B cell (primary cell): ENCODE measurements at regions not wholly inside any gene's neighbourhood (a gene's known extent, or its start where the extent isn't known, plus 50 kb on each side); places are given as distances from the start of the nearest gene placed in this dataset.
"Not testable (repeated sequence)": the region's sequence is repeated elsewhere in the genome, so short reads cannot be mapped to it uniquely, and the experiment has no call there.

Experiments
- CTCF ChIP-seq: fragments of 200-600 bp; IDR thresholded peaks from one replicate; pipeline ENCODE4 v1.8.0; 2022; ENCODE audit warnings: antibody characterized with exemption, mild to moderate bottlenecking
- EZH2 ChIP-seq: IDR thresholded peaks from 2 replicates; pipeline ENCODE4 v1.6.1; 2012; ENCODE audit warnings: borderline replicate concordance, low read depth, mild to moderate bottlenecking, moderate library complexity, low read length; ENCODE audit not compliant: insufficient read depth, poor library complexity, severe bottlenecking

DNA sequence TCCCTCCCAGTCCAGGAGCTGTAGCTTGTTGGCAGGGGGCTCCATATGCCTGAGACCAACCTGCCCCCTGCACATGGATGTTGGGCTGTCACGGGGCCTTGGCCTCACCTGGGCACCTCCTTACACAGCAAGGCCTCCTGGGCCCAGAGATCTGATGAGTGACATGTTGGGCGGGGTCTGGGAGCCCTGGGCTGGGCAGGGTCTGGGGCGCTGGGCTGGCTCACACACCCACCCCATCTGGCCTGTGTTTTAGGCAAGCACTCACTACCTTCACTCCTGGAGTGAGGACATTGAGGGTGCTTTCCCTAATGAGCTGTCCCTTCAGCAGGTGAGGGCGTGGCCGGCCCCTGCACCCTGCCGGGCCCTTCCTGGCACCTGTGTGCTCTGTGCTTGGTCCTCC, 200.8 kb downstream of the LIPI start:
- TF ChIP-seq CTCF, EZH2: not testable (repeated sequence)
